EL (cell line): ENCODE measurements at regions not wholly inside any gene's neighbourhood (a gene's known extent, or its start where the extent isn't known, plus 50 kb on each side); places are given as distances from the start of the nearest gene placed in this dataset.

Source experiments
- DNase-seq: peaks from one replicate; pipeline ENCODE4 v3.0.0-alpha.2; 2016

DNA sequence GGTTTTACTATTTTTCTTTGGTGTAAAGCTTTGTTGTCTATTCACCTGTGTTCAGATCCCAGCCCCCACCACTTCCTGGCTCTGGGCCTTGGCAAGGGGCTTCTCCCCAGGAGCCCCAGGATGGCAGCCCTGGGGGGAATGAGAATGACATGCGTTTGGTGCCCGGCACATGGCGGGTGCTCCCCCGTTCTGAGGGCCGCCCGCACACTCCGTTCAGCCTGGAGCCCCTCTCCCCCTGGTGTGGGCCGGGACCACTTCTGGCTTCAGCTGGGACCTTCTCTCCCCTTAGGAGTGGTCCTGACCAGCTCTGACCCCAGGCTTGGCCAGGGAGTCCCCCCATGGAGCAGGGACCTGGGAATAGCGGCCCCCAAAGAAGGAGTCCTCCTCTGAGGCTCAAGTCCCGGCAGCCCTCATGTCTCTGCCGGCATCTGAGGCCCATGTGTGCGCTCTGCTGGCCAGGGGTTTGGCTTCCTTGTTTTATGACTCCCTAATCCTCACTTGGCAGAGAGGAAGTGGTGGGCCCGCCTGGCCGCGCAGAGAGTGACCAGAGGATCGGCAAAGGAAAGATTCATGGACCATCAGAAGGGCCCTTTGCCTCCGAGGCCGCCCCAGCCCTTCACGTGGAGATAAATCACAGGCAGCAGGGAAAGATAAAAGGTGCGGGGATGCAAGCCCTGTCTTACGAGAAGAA is 57.0 kb upstream of the LMX1B start:
- no peak for DNase-seq

DNA sequence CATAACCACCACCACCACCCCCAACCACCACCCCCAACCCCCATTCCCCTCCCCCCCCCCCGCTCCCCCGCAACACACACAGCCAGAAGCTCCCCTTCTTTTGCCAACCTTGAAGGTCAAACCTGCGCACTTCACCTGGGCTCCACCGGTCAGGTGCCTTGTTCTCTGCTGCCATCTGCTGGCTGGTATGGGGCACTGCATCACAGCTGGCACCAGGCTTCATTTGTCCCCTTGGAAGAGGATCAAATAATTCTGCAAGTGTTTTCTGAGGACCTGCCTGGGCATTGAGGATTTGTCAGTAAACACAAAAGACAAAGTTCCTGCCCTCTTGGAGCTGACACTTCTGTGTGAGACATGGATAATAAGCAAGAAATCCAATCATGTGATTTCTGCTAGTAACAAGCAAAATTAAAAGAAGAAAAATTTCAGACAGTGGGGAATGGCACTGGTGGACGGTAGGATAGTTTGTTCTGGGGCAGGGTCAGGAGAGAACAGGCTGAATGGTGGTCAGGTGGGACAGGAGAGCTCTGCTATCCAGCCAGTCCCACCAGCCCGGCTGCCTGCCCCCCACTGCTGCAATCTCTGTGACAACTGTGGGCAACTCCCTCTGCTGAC is 55.6 kb upstream of the LMX1B start:
- DNase-seq, result peak; percentile 38

DNA sequence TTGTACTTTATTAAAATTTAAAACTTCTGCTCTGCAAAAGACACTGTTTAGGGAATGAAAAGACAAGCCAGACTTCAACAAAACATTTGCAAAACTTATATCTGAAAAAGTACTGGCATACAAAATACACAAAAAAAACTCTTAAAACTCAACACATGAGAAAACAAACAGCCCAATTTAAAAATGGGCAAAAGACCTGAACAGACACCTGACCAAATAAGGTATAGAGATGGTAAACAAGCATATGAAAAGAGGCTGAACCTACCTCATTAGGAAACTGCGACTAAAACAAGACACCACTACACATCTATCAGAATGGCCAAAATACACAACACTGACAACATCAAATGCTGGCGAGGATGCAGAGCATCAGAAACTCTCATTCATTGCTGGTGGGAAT is 54.4 kb upstream of the LMX1B start:
- no peak for DNase-seq

DNA sequence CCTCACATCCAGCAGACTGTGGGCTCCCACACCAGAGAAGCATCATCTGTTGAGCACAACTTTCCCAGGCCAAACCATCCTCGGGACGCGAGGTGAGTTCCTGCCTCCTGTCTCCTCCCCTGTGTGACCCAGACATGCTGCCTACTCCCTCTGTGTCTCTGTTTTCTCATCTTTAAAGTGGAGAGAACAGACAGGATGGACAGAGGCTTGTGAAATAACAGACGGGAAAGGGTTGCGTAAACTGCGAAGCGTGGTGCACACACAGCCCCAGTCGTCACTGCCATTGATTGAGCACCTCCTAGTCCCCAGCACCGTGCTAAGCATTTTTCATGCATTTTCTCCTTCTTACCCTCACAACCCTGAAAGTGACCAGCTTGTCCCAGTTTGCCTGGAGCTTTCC is 52.1 kb upstream of the LMX1B start:
- DNase-seq, result no peak

DNA sequence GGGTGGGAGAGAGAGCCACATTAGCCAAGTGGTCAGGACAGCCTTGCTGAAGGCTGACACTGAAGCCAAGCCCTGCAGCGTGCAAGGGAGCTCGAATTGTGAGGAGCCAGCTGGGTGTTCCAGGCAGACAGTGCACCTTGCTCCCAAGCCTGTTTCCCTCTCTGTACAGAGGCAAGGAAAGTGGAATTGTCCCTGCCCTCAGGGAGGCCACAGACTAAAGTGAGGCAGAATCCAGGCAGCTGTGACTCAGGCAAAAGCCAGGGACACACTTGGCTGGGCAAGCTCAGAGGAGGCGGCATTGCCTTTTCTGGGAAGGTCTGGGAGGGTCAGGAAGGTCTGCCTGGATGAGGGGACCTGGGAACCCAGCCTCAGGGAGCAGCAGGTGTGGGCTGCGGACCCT is 50.2 kb upstream of the LMX1B start:
- DNase-seq, result no peak
